SU-DHL-6 (cell line): ENCODE measurements at regions not wholly inside any gene's neighbourhood (a gene's known extent, or its start where the extent isn't known, plus 50 kb on each side); places are given as distances from the start of the nearest gene placed in this dataset.

Experiments used
- EZH2phosphoT487 ChIP-seq: fragments of 200-600 bp; sonication (generic), shearing (Covaris generic); conservative IDR thresholded peaks from 2 replicates; pipeline ENCODE4 v1.6.1; 2018; ENCODE audit warnings: mild to moderate bottlenecking, antibody characterized with exemption, low read length, moderate library complexity, mixed read lengths
- TF ChIP-seq, protein P1 (sequence below): fragments of 200-600 bp; sonication (generic); IDR thresholded peaks from one replicate; pipeline ENCODE4 v1.5.1; 2017; ENCODE audit warnings: antibody characterized with exemption, mild to moderate bottlenecking, low read length, moderate library complexity; ENCODE audit not compliant: insufficient read depth, poor library complexity, severe bottlenecking

DNA sequence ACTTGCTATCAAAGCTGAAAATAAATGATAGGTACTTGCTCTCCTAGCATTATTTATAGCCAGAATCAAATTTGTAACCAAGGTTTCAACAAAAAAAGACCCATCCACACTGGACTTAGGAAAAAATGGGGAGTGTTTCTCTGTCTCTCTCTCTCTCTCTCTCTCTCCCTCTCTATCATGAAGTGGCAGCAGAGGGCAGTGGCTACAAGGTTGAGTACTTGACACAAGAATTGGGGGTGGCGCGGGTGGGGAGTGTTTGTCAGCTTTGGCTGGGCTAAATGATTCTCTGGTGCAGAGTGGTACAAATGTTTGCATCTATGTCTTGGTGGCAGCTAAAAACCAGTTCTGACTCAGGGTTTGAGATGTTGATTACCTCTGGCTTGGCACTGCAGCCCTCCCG, 85.0 kb downstream of the RBM43 start:
- no peak for TF ChIP-seq EZH2phosphoT487
- TF ChIP-seq, protein P1, sequence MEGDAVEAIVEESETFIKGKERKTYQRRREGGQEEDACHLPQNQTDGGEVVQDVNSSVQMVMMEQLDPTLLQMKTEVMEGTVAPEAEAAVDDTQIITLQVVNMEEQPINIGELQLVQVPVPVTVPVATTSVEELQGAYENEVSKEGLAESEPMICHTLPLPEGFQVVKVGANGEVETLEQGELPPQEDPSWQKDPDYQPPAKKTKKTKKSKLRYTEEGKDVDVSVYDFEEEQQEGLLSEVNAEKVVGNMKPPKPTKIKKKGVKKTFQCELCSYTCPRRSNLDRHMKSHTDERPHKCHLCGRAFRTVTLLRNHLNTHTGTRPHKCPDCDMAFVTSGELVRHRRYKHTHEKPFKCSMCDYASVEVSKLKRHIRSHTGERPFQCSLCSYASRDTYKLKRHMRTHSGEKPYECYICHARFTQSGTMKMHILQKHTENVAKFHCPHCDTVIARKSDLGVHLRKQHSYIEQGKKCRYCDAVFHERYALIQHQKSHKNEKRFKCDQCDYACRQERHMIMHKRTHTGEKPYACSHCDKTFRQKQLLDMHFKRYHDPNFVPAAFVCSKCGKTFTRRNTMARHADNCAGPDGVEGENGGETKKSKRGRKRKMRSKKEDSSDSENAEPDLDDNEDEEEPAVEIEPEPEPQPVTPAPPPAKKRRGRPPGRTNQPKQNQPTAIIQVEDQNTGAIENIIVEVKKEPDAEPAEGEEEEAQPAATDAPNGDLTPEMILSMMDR: no peak
